HEK293 (cell line): ENCODE measurements at regions not wholly inside any gene's neighbourhood (a gene's known extent, or its start where the extent isn't known, plus 50 kb on each side); places are given as distances from the start of the nearest gene placed in this dataset.

Experiments
- GLI2 ChIP-seq: fragments of 450-650 bp; formaldehyde crosslinking; IDR thresholded peaks from 2 replicates; pipeline ENCODE4; 2017; ENCODE audit warnings: missing biosample characterization, missing genetic modification characterization, low read depth, borderline replicate concordance
- INSM2 ChIP-seq: fragments of 450-650 bp; formaldehyde crosslinking; IDR thresholded peaks from 2 replicates; pipeline ENCODE4 v1.5.1; 2016; ENCODE audit warnings: missing biosample characterization, missing genetic modification characterization
- MYNN ChIP-seq: fragments of 450-650 bp; formaldehyde crosslinking; IDR thresholded peaks from 2 replicates; pipeline ENCODE4 v1.5.1; 2016; ENCODE audit warnings: missing biosample characterization, missing genetic modification characterization, borderline replicate concordance
- SALL2 ChIP-seq: fragments of 450-650 bp; formaldehyde crosslinking; IDR thresholded peaks from 2 replicates; pipeline ENCODE4 v1.5.0; 2017; ENCODE audit warnings: missing biosample characterization, mild to moderate bottlenecking, missing genetic modification characterization, borderline replicate concordance
- TSHZ1 ChIP-seq: fragments of 450-650 bp; formaldehyde crosslinking; IDR thresholded peaks from 2 replicates; pipeline ENCODE4 v1.5.1; 2016; ENCODE audit warnings: missing biosample characterization, missing genetic modification characterization, borderline replicate concordance
- YY1 ChIP-seq: fragments of 450-650 bp; formaldehyde crosslinking; IDR thresholded peaks from 2 replicates; pipeline ENCODE4 v1.5.1; 2018; ENCODE audit warnings: missing biosample characterization, missing genetic modification characterization
- ZBTB48 ChIP-seq: fragments of 450-650 bp; formaldehyde crosslinking; IDR thresholded peaks from 2 replicates; pipeline ENCODE4 v1.5.1; 2016; ENCODE audit warnings: missing biosample characterization, missing genetic modification characterization
- ZBTB8A ChIP-seq: fragments of 450-650 bp; formaldehyde crosslinking; IDR thresholded peaks from 2 replicates; pipeline ENCODE4 v1.5.1; 2016; ENCODE audit warnings: missing biosample characterization, missing genetic modification characterization
- ZIC2 ChIP-seq: fragments of 450-650 bp; formaldehyde crosslinking; IDR thresholded peaks from 2 replicates; pipeline ENCODE4 v1.5.1; 2016; ENCODE audit warnings: missing biosample characterization, missing genetic modification characterization
- ZNF138 ChIP-seq: fragments of 450-650 bp; formaldehyde crosslinking; IDR thresholded peaks from 2 replicates; pipeline ENCODE4 v1.5.1; 2016; ENCODE audit warnings: missing biosample characterization, missing genetic modification characterization, borderline replicate concordance
- ZNF202 ChIP-seq: fragments of 450-650 bp; formaldehyde crosslinking; IDR thresholded peaks from 2 replicates; pipeline ENCODE4 v1.5.1; 2016; ENCODE audit warnings: missing biosample characterization, missing genetic modification characterization, borderline replicate concordance
- ZNF266 ChIP-seq: fragments of 450-650 bp; formaldehyde crosslinking; IDR thresholded peaks from 2 replicates; pipeline ENCODE4 v1.5.1; 2016; ENCODE audit warnings: missing biosample characterization, missing genetic modification characterization, low read depth
- ZNF391 ChIP-seq: fragments of 450-650 bp; formaldehyde crosslinking; IDR thresholded peaks from 2 replicates; pipeline ENCODE4 v1.5.1; 2016; ENCODE audit warnings: low read depth, missing biosample characterization, missing genetic modification characterization, borderline replicate concordance
- ZNF501 ChIP-seq: fragments of 450-650 bp; formaldehyde crosslinking; IDR thresholded peaks from 2 replicates; pipeline ENCODE4 v1.5.1; 2016; ENCODE audit warnings: missing biosample characterization, missing genetic modification characterization
- ZNF529 ChIP-seq: fragments of 450-650 bp; formaldehyde crosslinking; IDR thresholded peaks from 2 replicates; pipeline ENCODE4 v1.5.1; 2017; ENCODE audit warnings: missing genetic modification characterization, missing biosample characterization; ENCODE audit not compliant: insufficient replicate concordance
- ZNF549 ChIP-seq: fragments of 450-650 bp; IDR thresholded peaks from 2 replicates; pipeline ENCODE4 v1.5.1; 2018; ENCODE audit warnings: missing biosample characterization, missing genetic modification characterization, mild to moderate bottlenecking, inconsistent platforms, moderate library complexity
- ZNF645 ChIP-seq: fragments of 450-650 bp; formaldehyde crosslinking; IDR thresholded peaks from 2 replicates; pipeline ENCODE4; 2016; ENCODE audit warnings: missing biosample characterization, missing genetic modification characterization
- ZNF670 ChIP-seq: fragments of 450-650 bp; formaldehyde crosslinking; IDR thresholded peaks from 2 replicates; pipeline ENCODE4 v1.5.1; 2016; ENCODE audit warnings: missing biosample characterization, missing genetic modification characterization, low read depth
- ZNF692 ChIP-seq: fragments of 450-650 bp; formaldehyde crosslinking; IDR thresholded peaks from 2 replicates; pipeline ENCODE4 v1.5.1; 2016; ENCODE audit warnings: missing biosample characterization, missing genetic modification characterization
- ZNF76 ChIP-seq: fragments of 450-650 bp; formaldehyde crosslinking; IDR thresholded peaks from 2 replicates; pipeline ENCODE4; 2016; ENCODE audit warnings: low read depth, missing biosample characterization, missing genetic modification characterization, borderline replicate concordance
- ZNF777 ChIP-seq: fragments of 450-650 bp; formaldehyde crosslinking; IDR thresholded peaks from 2 replicates; pipeline ENCODE4 v1.5.1; 2017; ENCODE audit warnings: missing biosample characterization, missing genetic modification characterization, borderline replicate concordance
- ZSCAN30 ChIP-seq: fragments of 450-650 bp; IDR thresholded peaks from 2 replicates; pipeline ENCODE4 v1.5.1; 2018; ENCODE audit warnings: missing biosample characterization, mild to moderate bottlenecking, missing genetic modification characterization, moderate library complexity
- TF ChIP-seq, protein P1 (sequence below): fragments of 450-650 bp; formaldehyde crosslinking; IDR thresholded peaks from 2 replicates; pipeline ENCODE4 v1.5.1; 2017; ENCODE audit warnings: missing biosample characterization, missing genetic modification characterization
- TF ChIP-seq, protein P2 (sequence below): fragments of 450-650 bp; formaldehyde crosslinking; IDR thresholded peaks from 2 replicates; pipeline ENCODE4 v1.5.1; 2016; ENCODE audit warnings: missing biosample characterization, missing genetic modification characterization
- TF ChIP-seq, protein P3 (sequence below): fragments of 450-650 bp; formaldehyde crosslinking; IDR thresholded peaks from 2 replicates; pipeline ENCODE4 v1.5.1; 2017; ENCODE audit warnings: missing biosample characterization, missing genetic modification characterization

DNA sequence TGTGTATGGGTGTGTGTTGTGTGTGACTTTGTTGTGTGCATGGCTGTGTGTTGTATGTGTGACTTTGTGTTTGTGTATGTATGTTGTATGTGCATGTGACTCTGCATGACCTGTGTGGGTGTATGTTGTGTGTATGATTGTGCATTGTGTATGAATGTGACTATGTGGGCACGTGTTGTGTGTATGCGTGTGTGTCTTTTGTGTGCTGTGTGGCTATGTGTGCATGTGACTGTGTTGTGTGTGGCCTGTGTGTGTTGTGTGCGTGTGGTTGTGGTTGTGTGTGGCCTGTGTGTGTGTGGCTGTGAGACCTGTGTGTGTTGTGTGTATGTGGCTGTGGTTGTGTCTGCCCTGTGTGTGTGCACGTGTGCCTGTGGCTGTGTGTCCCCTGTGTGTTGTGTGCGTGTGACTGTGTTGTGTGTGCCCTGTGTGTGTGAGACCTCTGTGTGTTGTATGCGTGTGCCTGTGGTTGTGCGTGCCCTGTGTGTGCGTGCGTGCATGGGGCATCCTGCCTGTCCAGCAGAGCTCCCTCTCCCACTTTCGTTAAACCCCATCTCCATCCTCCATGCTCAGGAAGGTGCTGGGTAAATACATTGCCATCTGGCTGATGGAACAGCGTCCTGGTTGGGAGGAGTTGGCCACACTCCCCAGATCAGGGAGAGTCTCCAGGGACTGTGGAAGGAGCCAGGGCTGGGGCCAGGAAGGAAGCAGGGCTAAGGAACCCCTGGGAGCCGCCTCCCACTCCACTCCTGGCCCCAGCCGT, 90.1 kb upstream of the GSE1 start (continued):
- peak; percentile 92 for TF ChIP-seq ZBTB48 (tag by site-specific recombination)
- TF ChIP-seq ZIC2 (tag by site-specific recombination): no peak
- no peak for TF ChIP-seq ZNF391 (tag by site-specific recombination)
- no peak for TF ChIP-seq ZNF549 (tag by site-specific recombination)
- peak; percentile 45; the same call in 1 of the 2 replicates for TF ChIP-seq ZNF670
- TF ChIP-seq INSM2 (tag by site-specific recombination): no peak
- TF ChIP-seq ZNF645 (tag by site-specific recombination): no peak
- no peak for TF ChIP-seq MYNN
- TF ChIP-seq ZNF76 (tag by site-specific recombination): no peak
- TF ChIP-seq GLI2: no peak
- TF ChIP-seq ZNF777 (tag by site-specific recombination): no peak
- TF ChIP-seq ZNF266 (tag by site-specific recombination): peak; percentile 75
- no peak for TF ChIP-seq ZNF692 (tag by site-specific recombination)
- TF ChIP-seq ZBTB8A: no peak
- TF ChIP-seq, protein P1, sequence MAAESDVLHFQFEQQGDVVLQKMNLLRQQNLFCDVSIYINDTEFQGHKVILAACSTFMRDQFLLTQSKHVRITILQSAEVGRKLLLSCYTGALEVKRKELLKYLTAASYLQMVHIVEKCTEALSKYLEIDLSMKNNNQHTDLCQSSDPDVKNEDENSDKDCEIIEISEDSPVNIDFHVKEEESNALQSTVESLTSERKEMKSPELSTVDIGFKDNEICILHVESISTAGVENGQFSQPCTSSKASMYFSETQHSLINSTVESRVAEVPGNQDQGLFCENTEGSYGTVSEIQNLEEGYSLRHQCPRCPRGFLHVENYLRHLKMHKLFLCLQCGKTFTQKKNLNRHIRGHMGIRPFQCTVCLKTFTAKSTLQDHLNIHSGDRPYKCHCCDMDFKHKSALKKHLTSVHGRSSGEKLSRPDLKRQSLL (tag by site-specific recombination): no peak
- no peak for TF ChIP-seq ZNF529 (tag by site-specific recombination)
- TF ChIP-seq ZSCAN30: no peak
- TF ChIP-seq SALL2: no peak
- TF ChIP-seq, protein P2, sequence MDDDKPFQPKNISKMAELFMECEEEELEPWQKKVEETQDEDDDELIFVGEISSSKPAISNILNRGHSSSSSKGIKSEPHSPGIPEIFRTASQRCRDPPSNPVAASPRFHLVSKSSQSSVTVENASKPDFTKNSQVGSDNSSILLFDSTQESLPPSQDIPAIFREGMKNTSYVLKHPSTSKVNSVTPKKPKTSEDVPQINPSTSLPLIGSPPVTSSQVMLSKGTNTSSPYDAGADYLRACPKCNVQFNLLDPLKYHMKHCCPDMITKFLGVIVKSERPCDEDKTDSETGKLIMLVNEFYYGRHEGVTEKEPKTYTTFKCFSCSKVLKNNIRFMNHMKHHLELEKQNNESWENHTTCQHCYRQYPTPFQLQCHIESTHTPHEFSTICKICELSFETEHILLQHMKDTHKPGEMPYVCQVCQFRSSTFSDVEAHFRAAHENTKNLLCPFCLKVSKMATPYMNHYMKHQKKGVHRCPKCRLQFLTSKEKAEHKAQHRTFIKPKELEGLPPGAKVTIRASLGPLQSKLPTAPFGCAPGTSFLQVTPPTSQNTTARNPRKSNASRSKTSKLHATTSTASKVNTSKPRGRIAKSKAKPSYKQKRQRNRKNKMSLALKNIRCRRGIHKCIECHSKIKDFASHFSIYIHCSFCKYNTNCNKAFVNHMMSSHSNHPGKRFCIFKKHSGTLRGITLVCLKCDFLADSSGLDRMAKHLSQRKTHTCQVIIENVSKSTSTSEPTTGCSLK (tag by site-specific recombination): peak; percentile 88; the same call in 1 of the 2 replicates
- no peak; the same call in 1 of the 2 replicates for TF ChIP-seq YY1 (tag by site-specific recombination)
- TF ChIP-seq, protein P3, sequence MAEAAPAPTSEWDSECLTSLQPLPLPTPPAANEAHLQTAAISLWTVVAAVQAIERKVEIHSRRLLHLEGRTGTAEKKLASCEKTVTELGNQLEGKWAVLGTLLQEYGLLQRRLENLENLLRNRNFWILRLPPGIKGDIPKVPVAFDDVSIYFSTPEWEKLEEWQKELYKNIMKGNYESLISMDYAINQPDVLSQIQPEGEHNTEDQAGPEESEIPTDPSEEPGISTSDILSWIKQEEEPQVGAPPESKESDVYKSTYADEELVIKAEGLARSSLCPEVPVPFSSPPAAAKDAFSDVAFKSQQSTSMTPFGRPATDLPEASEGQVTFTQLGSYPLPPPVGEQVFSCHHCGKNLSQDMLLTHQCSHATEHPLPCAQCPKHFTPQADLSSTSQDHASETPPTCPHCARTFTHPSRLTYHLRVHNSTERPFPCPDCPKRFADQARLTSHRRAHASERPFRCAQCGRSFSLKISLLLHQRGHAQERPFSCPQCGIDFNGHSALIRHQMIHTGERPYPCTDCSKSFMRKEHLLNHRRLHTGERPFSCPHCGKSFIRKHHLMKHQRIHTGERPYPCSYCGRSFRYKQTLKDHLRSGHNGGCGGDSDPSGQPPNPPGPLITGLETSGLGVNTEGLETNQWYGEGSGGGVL: peak; percentile 48; the same call in 1 of the 2 replicates
- TF ChIP-seq ZNF202 (tag by site-specific recombination): no peak
- no peak for TF ChIP-seq ZNF138 (tag by site-specific recombination)
- no peak for TF ChIP-seq ZNF501
- TF ChIP-seq TSHZ1 (tag by site-specific recombination): no peak; the same call in 1 of the 2 replicates
